GM18499 (cell line): ENCODE measurements at regions not wholly inside any gene's neighbourhood (a gene's known extent, or its start where the extent isn't known, plus 50 kb on each side); places are given as distances from the start of the nearest gene placed in this dataset.
A peak's percentile ranks its signal among the peaks of the same experiment; 100 is the strongest.
"Not testable (repeated sequence)": the region's sequence is repeated elsewhere in the genome, so short reads cannot be mapped to it uniquely, and the experiment has no call there.

Source experiments
- ATAC-seq: cut with Tn5 transposase; IDR thresholded peaks from one replicate; pipeline ENCODE4 v1.9.1; 2021; ENCODE audit warnings: moderate number of reproducible peaks; ENCODE audit not compliant: insufficient read depth, unreplicated experiment

- no peak for ATAC-seq
These were observed 203.0 kb downstream of the CENPC start for GRCh38 chr4:67342291-67342690.

- ATAC-seq, result no peak
These were observed 211.6 kb downstream of the CENPC start for GRCh38 chr4:67333664-67334063.

- peak; percentile 77 for ATAC-seq
These were observed 212.7 kb downstream of the CENPC start for GRCh38 chr4:67332627-67333026.

GRCh38 chr4:67328393-67328792, 216.9 kb downstream of the CENPC start:
- ATAC-seq, result no peak

- ATAC-seq, result no peak
These were observed 217.4 kb downstream of the CENPC start for GRCh38 chr4:67328018-67328278.

GRCh38 chr4:67327245-67328017, 217.9 kb downstream of the CENPC start:
- peak; percentile 87 for ATAC-seq

GRCh38 chr4:67325791-67326190, 219.5 kb downstream of the CENPC start:
- ATAC-seq, result no peak

GRCh38 chr4:67320645-67321044, 224.7 kb downstream of the CENPC start:
- no peak for ATAC-seq

GRCh38 chr4:67319607-67320006, 225.7 kb downstream of the CENPC start:
- ATAC-seq, result not testable (repeated sequence)

GRCh38 chr4:67300497-67301185, 244.7 kb downstream of the CENPC start:
- ATAC-seq, result not testable (repeated sequence)

GRCh38 chr4:67292636-67293035, 252.7 kb downstream of the CENPC start:
- ATAC-seq, result no peak

GRCh38 chr4:67292045-67292444, 253.3 kb downstream of the CENPC start:
- no peak for ATAC-seq

- no peak for ATAC-seq
These were observed 253.7 kb downstream of the CENPC start for GRCh38 chr4:67291644-67292043.

- peak; percentile 71 for ATAC-seq
These were observed 256.3 kb downstream of the CENPC start for GRCh38 chr4:67288964-67289363.

GRCh38 chr4:67286724-67287123, 258.6 kb downstream of the CENPC start:
- ATAC-seq, result no peak

- ATAC-seq, result no peak
These were observed 262.6 kb downstream of the CENPC start for GRCh38 chr4:67282749-67283148.

GRCh38 chr4:67275179-67275750, 270.0 kb downstream of the CENPC start:
- ATAC-seq, result no peak

GRCh38 chr4:67274671-67275070, 270.6 kb downstream of the CENPC start:
- ATAC-seq, result not testable (repeated sequence)

GRCh38 chr4:67273666-67274065, 271.6 kb downstream of the CENPC start:
- no peak for ATAC-seq

- ATAC-seq, result no peak
These were observed 283.3 kb downstream of the CENPC start for GRCh38 chr4:67261971-67262370.

GRCh38 chr4:67256388-67257043, 288.8 kb downstream of the CENPC start:
- ATAC-seq, result no peak
